B cell (primary cell): ENCODE measurements at regions not wholly inside any gene's neighbourhood (a gene's known extent, or its start where the extent isn't known, plus 50 kb on each side); places are given as distances from the start of the nearest gene placed in this dataset.
"Not testable (repeated sequence)": the region's sequence is repeated elsewhere in the genome, so short reads cannot be mapped to it uniquely, and the experiment has no call there.

Source experiments
- ATAC-seq: fragments of 200-7000 bp; cut with Tn5 transposase; one replicate; pipeline ENCODE4 v1.10.0; 2021; ENCODE audit warnings: low read depth, mild to moderate bottlenecking, moderate number of reproducible peaks, moderate library complexity
- CTCF ChIA-PET: fragments of 350-600 bp; sonication (Branson Sonifier 250); formaldehyde crosslinking; loops from one replicate; lab custom pipeline; 2021; ENCODE audit warnings: antibody characterized with exemption, inconsistent platforms; lab: Charles Lee
- POLR2A ChIA-PET: fragments of 350-600 bp; sonication (Branson Sonifier 250); formaldehyde crosslinking; loops from one replicate; lab custom pipeline; 2021; ENCODE audit warnings: antibody characterized with exemption; lab: Charles Lee
- DNase-seq: peaks from one replicate; pipeline ENCODE4 v3.0.0; 2013
- H2AFZ ChIP-seq: 2 replicates; pipeline ENCODE4 v1.6.1; 2012; ENCODE audit warnings: mild to moderate bottlenecking, low read depth, low read length; ENCODE audit not compliant: insufficient read depth, poor library complexity, severe bottlenecking
- H3K27ac ChIP-seq, 2 donors: 1 replicate in 1 of 2; 2 replicates in 1 of 2; pipeline ENCODE4 v1.5.1; 2012 to 2013; ENCODE audit warnings: low read length in 2 of 2, mild to moderate bottlenecking in 2 of 2, moderate library complexity in 1 of 2
- H3K27me3 ChIP-seq, 4 experiments: fragments of 200-600 bp in 1 of 4; sonication (generic) in 1 of 4; replicated peaks in 1 of 4; 1 replicate in 2 of 4; 2 replicates in 2 of 4; pipeline versions ENCODE4 v1.6.1 to v1.7.0; 2013 to 2016; ENCODE audit warnings: low read length in 3 of 4, mild to moderate bottlenecking in 2 of 4, mixed read lengths in 1 of 4, moderate library complexity in 1 of 4; ENCODE audit not compliant: insufficient read depth in 4 of 4, control insufficient read depth in 3 of 4; ENCODE audit errors: control extremely low read depth in 1 of 4
- H3K36me3 ChIP-seq, 2 experiments: replicated peaks in 1 of 2; 1 replicate in 1 of 2; 2 replicates in 1 of 2; pipeline versions ENCODE4 v1.6.1 to v1.7.1; 2013; ENCODE audit warnings: low read length in 1 of 2; ENCODE audit not compliant: insufficient read depth in 2 of 2, control insufficient read depth in 1 of 2; ENCODE audit errors: control extremely low read depth in 1 of 2, extremely low read depth in 1 of 2
- H3K4me1 ChIP-seq, 2 donors: fragments of 200-600 bp in 1 of 2; sonication (generic) in 1 of 2; 1 replicate in 1 of 2; 2 replicates in 1 of 2; pipeline versions ENCODE4 v1.5.1 to v1.6.1; 2013 to 2017; ENCODE audit warnings: low read length in 2 of 2; ENCODE audit not compliant: control insufficient read depth in 2 of 2, insufficient read depth in 2 of 2
- H3K4me2 ChIP-seq: replicated peaks from 2 replicates; pipeline ENCODE3; 2012; ENCODE audit warnings: mild to moderate bottlenecking, low read depth, low read length; ENCODE audit not compliant: poor library complexity, severe bottlenecking
- H3K4me3 ChIP-seq, 5 experiments: fragments of 200-600 bp in 1 of 5; sonication (generic) in 1 of 5; 1 replicate in 3 of 5; 2 replicates in 2 of 5; pipeline versions ENCODE4 v1.5.1 to v1.7.0; 2011 to 2016; ENCODE audit warnings: low read length in 4 of 5, mild to moderate bottlenecking in 4 of 5, low read depth in 2 of 5, control low read depth in 1 of 5, moderate library complexity in 1 of 5; ENCODE audit not compliant: insufficient read depth in 1 of 5; ENCODE audit errors: control extremely low read depth in 1 of 5, extremely low read depth in 1 of 5
- H3K79me2 ChIP-seq: fragments of 200-600 bp; sonication (generic); one replicate; pipeline ENCODE4 v1.6.0; 2016; ENCODE audit warnings: low read length; ENCODE audit not compliant: control insufficient read depth, insufficient read depth
- H3K9ac ChIP-seq: fragments of 200-600 bp; sonication (generic); 2 replicates; pipeline ENCODE4 v1.6.1; 2017; ENCODE audit warnings: mild to moderate bottlenecking, low read length, moderate library complexity
- H3K9me3 ChIP-seq, 3 donors: one replicate each; pipeline versions ENCODE4 v1.6.1 to v1.7.1; 2013; ENCODE audit warnings: low read length in 2 of 3; ENCODE audit not compliant: control insufficient read depth in 2 of 3, insufficient read depth in 1 of 3; ENCODE audit errors: control extremely low read depth in 1 of 3
- H4K20me1 ChIP-seq: 2 replicates; pipeline ENCODE4 v1.6.0; 2012; ENCODE audit warnings: mild to moderate bottlenecking, low read length; ENCODE audit not compliant: insufficient read depth, control insufficient read depth, poor library complexity, severe bottlenecking
- H3K27ac Mint-ChIP-seq: one replicate; pipeline ENCODE4 v1.8.0; 2021; ENCODE audit warnings: mixed read lengths
- H3K27me3 Mint-ChIP-seq: one replicate; pipeline ENCODE4 v1.8.0; 2021; ENCODE audit warnings: mixed read lengths
- H3K4me1 Mint-ChIP-seq: one replicate; pipeline ENCODE4 v1.8.0; 2021; ENCODE audit warnings: mixed read lengths
- H3K4me3 Mint-ChIP-seq: one replicate; pipeline ENCODE4 v1.8.0; 2021; ENCODE audit warnings: mixed read lengths
- H3K9me3 Mint-ChIP-seq: one replicate; pipeline ENCODE4 v1.8.0; 2022; ENCODE audit warnings: mixed read lengths; ENCODE audit not compliant: insufficient read depth
- EZH2 ChIP-seq: IDR thresholded peaks from 2 replicates; pipeline ENCODE4 v1.6.1; 2012; ENCODE audit warnings: borderline replicate concordance, low read depth, mild to moderate bottlenecking, moderate library complexity, low read length; ENCODE audit not compliant: insufficient read depth, poor library complexity, severe bottlenecking
- WGBS: methylation state at CpG from one replicate; pipeline ENCODE4 v1.1.5; 2013; ENCODE audit warnings: missing lambda C conversion rate; ENCODE audit not compliant: insufficient coverage; 5-methylcytosine and 5-hydroxymethylcytosine counted together
- intact Hi-C: fragments of 100-400 bp; cut with micrococcal nuclease; formaldehyde crosslinking; loops from one replicate; pipeline ENCODE4 v1.10.0; 2022
- TF ChIP-seq, protein P1 (sequence below): fragments of 200-600 bp; IDR thresholded peaks from one replicate; pipeline ENCODE4 v1.8.0; 2022; ENCODE audit warnings: antibody characterized with exemption, mild to moderate bottlenecking

DNA sequence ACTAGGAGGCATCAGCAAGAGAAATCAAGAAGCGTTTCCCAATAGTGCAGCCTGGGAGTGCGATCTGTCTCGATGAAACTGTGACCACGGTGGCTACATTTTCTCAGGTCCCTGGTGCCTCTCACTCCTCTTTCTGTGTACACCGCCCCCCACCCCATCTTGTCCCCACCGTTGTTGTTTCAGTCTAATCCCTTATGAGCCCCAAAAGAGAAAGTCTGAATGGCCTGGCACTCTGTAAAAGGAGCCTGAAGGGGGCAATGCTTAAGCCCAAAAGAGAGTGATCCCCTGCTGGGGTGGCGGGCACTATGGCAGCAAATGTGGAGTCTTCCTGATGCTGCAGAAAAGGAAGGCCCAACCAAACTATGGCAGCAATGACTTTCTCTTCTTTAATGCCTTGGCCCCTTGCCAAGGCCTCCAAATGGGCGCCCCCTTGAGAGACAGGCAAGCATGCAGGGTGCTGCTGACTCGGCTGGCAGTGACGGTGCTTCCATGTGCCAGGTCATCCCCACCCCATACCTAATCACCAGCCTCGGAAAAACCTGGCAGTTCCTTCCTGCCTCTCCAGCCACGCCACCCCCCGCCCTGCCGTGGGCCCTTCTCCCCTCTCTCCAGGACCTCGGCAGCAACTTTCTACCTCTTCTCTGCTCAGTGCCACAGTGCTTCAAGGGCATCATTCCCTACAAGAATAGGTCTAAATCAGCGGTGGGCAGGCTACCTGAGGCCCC lies 123.0 kb downstream of the CYP26B1 start:
- H4K20me1 ChIP-seq, result no peaks in the 10 kb centered on the region
- H3K4me3 ChIP-seq, result no peak overlapping the region
- ChIA-PET POLR2A (no interaction called here), CTCF (no interaction called here)
- no peaks in the 10 kb centered on the region for H3K27me3 ChIP-seq
- H3K4me1 ChIP-seq, result no peaks in the 10 kb centered on the region
- DNase-seq (no peak), ATAC-seq (no peak)
- H3K4me2 ChIP-seq, result no peak overlapping the region
- Mint-ChIP-seq H3K4me1 (no peaks in the 10 kb centered on the region), H3K4me3 (no peak overlapping the region), H3K9me3 (no peaks in the 10 kb centered on the region), H3K27ac (no peak overlapping the region), H3K27me3 (no peaks in the 10 kb centered on the region)
- peaks cover 0 to 31% (median 0%) of the 10 kb centered on the region in 3 donors for H3K9me3 ChIP-seq
- H3K79me2 ChIP-seq, result no peaks in the 10 kb centered on the region
- intact Hi-C loops, result no loop called here
- TF ChIP-seq EZH2, result no peak
- TF ChIP-seq, protein P1, sequence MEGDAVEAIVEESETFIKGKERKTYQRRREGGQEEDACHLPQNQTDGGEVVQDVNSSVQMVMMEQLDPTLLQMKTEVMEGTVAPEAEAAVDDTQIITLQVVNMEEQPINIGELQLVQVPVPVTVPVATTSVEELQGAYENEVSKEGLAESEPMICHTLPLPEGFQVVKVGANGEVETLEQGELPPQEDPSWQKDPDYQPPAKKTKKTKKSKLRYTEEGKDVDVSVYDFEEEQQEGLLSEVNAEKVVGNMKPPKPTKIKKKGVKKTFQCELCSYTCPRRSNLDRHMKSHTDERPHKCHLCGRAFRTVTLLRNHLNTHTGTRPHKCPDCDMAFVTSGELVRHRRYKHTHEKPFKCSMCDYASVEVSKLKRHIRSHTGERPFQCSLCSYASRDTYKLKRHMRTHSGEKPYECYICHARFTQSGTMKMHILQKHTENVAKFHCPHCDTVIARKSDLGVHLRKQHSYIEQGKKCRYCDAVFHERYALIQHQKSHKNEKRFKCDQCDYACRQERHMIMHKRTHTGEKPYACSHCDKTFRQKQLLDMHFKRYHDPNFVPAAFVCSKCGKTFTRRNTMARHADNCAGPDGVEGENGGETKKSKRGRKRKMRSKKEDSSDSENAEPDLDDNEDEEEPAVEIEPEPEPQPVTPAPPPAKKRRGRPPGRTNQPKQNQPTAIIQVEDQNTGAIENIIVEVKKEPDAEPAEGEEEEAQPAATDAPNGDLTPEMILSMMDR, result no peak
- H3K9ac ChIP-seq, result no peak overlapping the region
- WGBS, result 88% methylated on average over 16 of the region's 16 CpGs
- no peak overlapping the region for H3K27ac ChIP-seq
- no peak overlapping the region for H2AFZ ChIP-seq
- H3K36me3 ChIP-seq, result no peaks in the 10 kb centered on the region

DNA sequence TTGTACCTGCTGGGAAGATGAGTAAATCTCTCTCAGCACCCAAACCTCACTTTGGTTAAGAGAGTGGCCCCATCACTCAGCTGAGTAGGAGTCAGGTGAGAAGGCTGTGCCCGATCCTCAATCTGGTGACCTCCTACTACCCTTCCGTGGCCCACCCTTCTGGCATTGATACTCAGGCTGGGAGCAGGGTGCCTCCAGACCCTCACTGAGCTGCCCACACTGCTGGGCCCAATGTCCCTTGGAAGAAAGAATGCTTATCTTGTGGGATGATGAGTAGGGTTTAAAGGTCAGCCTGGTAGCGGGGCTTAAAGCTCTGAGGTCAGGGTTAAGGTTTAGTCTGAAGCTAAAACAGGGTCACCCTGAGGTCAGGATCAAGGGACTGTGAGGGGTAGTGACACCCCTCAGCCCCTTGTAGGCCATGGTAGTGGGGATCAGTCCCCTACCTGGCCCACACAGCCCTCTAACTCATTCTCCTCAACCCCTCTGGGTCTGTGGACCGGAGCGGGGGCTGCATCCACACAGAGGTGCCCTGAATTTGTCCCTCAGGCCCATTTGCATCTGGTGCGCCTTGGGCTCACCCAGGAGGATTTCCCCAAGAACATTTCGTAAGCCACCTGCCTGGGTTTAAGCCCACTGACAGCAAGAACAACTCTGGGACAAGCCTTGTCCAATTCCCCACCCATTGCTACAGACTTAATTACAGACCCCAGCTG lies 123.8 kb downstream of the CYP26B1 start:
- POLR2A ChIA-PET, result no interaction called here
- 92% methylated on average over 6 of the region's 7 CpGs for WGBS
- no peaks in the 10 kb centered on the region for H3K4me1 Mint-ChIP-seq
- H3K9me3 ChIP-seq, result peaks cover 0 to 27% (median 0%) of the 10 kb centered on the region in 3 donors
- H3K4me3 Mint-ChIP-seq, result no peak overlapping the region
- no peak overlapping the region for H3K4me3 ChIP-seq
- TF ChIP-seq, protein P1, result no peak
- TF ChIP-seq EZH2, result no peak
- DNase-seq (no peak), ATAC-seq (no peak)
- no peaks in the 10 kb centered on the region for H3K27me3 ChIP-seq
- no peaks in the 10 kb centered on the region for H3K4me1 ChIP-seq
- H3K4me2 ChIP-seq, result no peak overlapping the region
- no peak overlapping the region for H3K9ac ChIP-seq
- CTCF ChIA-PET, result no interaction called here
- intact Hi-C loops, result no loop called here
- H3K27me3 Mint-ChIP-seq, result no peaks in the 10 kb centered on the region
- no peaks in the 10 kb centered on the region for H3K79me2 ChIP-seq
- H2AFZ ChIP-seq, result no peak overlapping the region
- H3K27ac Mint-ChIP-seq, result no peak overlapping the region
- H3K9me3 Mint-ChIP-seq, result no peaks in the 10 kb centered on the region
- no peaks in the 10 kb centered on the region for H3K36me3 ChIP-seq
- no peaks in the 10 kb centered on the region for H4K20me1 ChIP-seq
- H3K27ac ChIP-seq, result no peak overlapping the region

DNA sequence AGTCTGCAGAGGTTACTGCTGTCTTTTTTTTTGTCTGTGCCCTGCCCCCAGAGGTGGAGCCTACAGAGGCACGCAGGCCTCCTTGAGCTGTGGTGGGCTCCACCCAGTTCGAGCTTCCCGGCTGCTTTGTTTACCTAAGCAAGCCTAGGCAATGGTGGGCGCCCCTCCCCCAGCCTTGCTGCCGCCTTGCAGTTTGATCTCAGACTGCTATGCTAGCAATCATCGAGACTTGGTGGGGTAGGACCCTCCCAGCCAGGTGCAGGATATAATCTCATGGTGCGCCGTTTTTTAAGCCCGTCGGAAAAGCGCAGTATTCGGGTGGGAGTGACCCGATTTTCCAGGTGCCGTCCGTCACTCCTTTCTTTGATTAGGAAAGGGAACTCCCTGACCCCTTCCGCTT lies 126.3 kb downstream of the CYP26B1 start:
- H3K4me3 ChIP-seq, POLR2A ChIA-PET, ATAC-seq, H3K4me3 Mint-ChIP-seq, H3K4me1 Mint-ChIP-seq, H3K27me3 Mint-ChIP-seq, H3K27me3 ChIP-seq, DNase-seq, CTCF ChIA-PET, H3K36me3 ChIP-seq, H3K4me1 ChIP-seq, H2AFZ ChIP-seq, H3K4me2 ChIP-seq, H3K27ac Mint-ChIP-seq, intact Hi-C loops, H3K79me2 ChIP-seq, H3K9me3 Mint-ChIP-seq, H3K27ac ChIP-seq, H4K20me1 ChIP-seq, H3K9ac ChIP-seq: not testable (repeated sequence)
- WGBS, result 99% methylated on average over 12 of the region's 16 CpGs
- peaks cover 0 to 14% (median 0%) of the 10 kb centered on the region in 3 donors for H3K9me3 ChIP-seq
